HEK293 (cell line): ENCODE measurements at regions not wholly inside any gene's neighbourhood (a gene's known extent, or its start where the extent isn't known, plus 50 kb on each side); places are given as distances from the start of the nearest gene placed in this dataset.

Source experiments
- CTCF ChIA-PET: fragments of 350-600 bp; formaldehyde crosslinking; extraction: SDS; loops from one replicate; lab custom pipeline; 2021; ENCODE audit warnings: antibody characterized with exemption; lab: Yijun Ruan, JAX
- POLR2A ChIA-PET: fragments of 300-600 bp; formaldehyde crosslinking; extraction: SDS; loops from one replicate; lab custom pipeline; 2020; ENCODE audit warnings: antibody characterized with exemption, inconsistent platforms; lab: Yijun Ruan, JAX
- H3K27ac ChIP-seq: fragments of 200-500 bp; sonication (Bioruptor generic); 2 replicates; pipeline ENCODE4 v1.5.1; 2014; ENCODE audit warnings: low read depth, low read length, control low read depth, inconsistent platforms; ENCODE audit errors: extremely low read depth
- H3K36me3 ChIP-seq, 2 experiments: fragments of 200-500 bp in 1 of 2; sonication (Bioruptor generic) in 1 of 2; 1 replicate in 1 of 2; 2 replicates in 1 of 2; pipeline ENCODE4 v1.5.1; 2014 to 2017; ENCODE audit warnings: inconsistent platforms in 2 of 2, low read length in 2 of 2; ENCODE audit not compliant: control insufficient read depth in 2 of 2, insufficient read depth in 1 of 2
- H3K4me1 ChIP-seq: fragments of 200-500 bp; sonication (Bioruptor generic); 2 replicates; pipeline ENCODE4 v1.5.1; 2014; ENCODE audit warnings: mild to moderate bottlenecking, low read length, inconsistent platforms; ENCODE audit not compliant: control insufficient read depth, insufficient read depth
- H3K4me3 ChIP-seq: 2 replicates; pipeline ENCODE4 v1.5.1; 2011; ENCODE audit warnings: low read depth, mild to moderate bottlenecking, control low read depth, low read length, moderate library complexity
- H3K9me3 ChIP-seq: fragments of 200-500 bp; sonication (Bioruptor generic); 2 replicates; pipeline ENCODE4 v1.5.1; 2014; ENCODE audit warnings: low read depth, low read length, inconsistent platforms; ENCODE audit not compliant: control insufficient read depth, insufficient read depth
- BCL11B ChIP-seq: fragments of 450-650 bp; formaldehyde crosslinking; IDR thresholded peaks from 2 replicates; pipeline ENCODE4 v1.5.1; 2016; ENCODE audit warnings: low read depth, missing biosample characterization, missing genetic modification characterization
- HOXD13 ChIP-seq: sonication (generic); formaldehyde crosslinking; IDR thresholded peaks from 2 replicates; pipeline ENCODE4 v1.8.0; 2022; ENCODE audit warnings: missing genetic modification reagents, borderline replicate concordance
- IKZF3 ChIP-seq: fragments of 450-650 bp; IDR thresholded peaks from 2 replicates; pipeline ENCODE4 v1.5.0; 2018; ENCODE audit warnings: missing biosample characterization, mild to moderate bottlenecking, missing genetic modification characterization, moderate library complexity
- KLF7 ChIP-seq: fragments of 450-650 bp; formaldehyde crosslinking; IDR thresholded peaks from 2 replicates; pipeline ENCODE4 v1.5.1; 2016; ENCODE audit warnings: missing biosample characterization, missing genetic modification characterization, borderline replicate concordance
- PRDM2 ChIP-seq: fragments of 450-650 bp; formaldehyde crosslinking; IDR thresholded peaks from 2 replicates; pipeline ENCODE4 v1.5.1; 2016; ENCODE audit warnings: missing biosample characterization, missing genetic modification characterization, borderline replicate concordance
- YY1 ChIP-seq: fragments of 450-650 bp; formaldehyde crosslinking; IDR thresholded peaks from 2 replicates; pipeline ENCODE4 v1.5.1; 2018; ENCODE audit warnings: missing biosample characterization, missing genetic modification characterization
- ZBTB1 ChIP-seq: fragments of 450-650 bp; formaldehyde crosslinking; IDR thresholded peaks from 2 replicates; pipeline ENCODE4 v1.5.1; 2016; ENCODE audit warnings: missing biosample characterization, missing genetic modification characterization
- ZBTB17 ChIP-seq: fragments of 450-650 bp; formaldehyde crosslinking; IDR thresholded peaks from 2 replicates; pipeline ENCODE4 v1.5.1; 2016; ENCODE audit warnings: missing biosample characterization, missing genetic modification characterization
- ZBTB48 ChIP-seq: fragments of 450-650 bp; formaldehyde crosslinking; IDR thresholded peaks from 2 replicates; pipeline ENCODE4 v1.5.1; 2016; ENCODE audit warnings: missing biosample characterization, missing genetic modification characterization
- ZNF16 ChIP-seq: fragments of 450-650 bp; formaldehyde crosslinking; IDR thresholded peaks from 2 replicates; pipeline ENCODE4 v1.5.1; 2016; ENCODE audit warnings: low read depth, missing biosample characterization, missing genetic modification characterization
- ZNF354C ChIP-seq: fragments of 450-650 bp; formaldehyde crosslinking; IDR thresholded peaks from 2 replicates; pipeline ENCODE4 v1.5.1; 2016; ENCODE audit warnings: missing biosample characterization, missing genetic modification characterization, low read depth, borderline replicate concordance
- ZNF366 ChIP-seq: fragments of 450-650 bp; formaldehyde crosslinking; conservative IDR thresholded peaks from 2 replicates; pipeline ENCODE4 v1.5.1; 2016; ENCODE audit warnings: missing biosample characterization, missing genetic modification characterization
- ZNF37A ChIP-seq: fragments of 450-650 bp; IDR thresholded peaks from 2 replicates; pipeline ENCODE4 v1.5.1; 2018; ENCODE audit warnings: missing biosample characterization, missing genetic modification characterization
- ZNF391 ChIP-seq: fragments of 450-650 bp; formaldehyde crosslinking; IDR thresholded peaks from 2 replicates; pipeline ENCODE4 v1.5.1; 2016; ENCODE audit warnings: low read depth, missing biosample characterization, missing genetic modification characterization, borderline replicate concordance
- ZNF404 ChIP-seq: fragments of 450-650 bp; formaldehyde crosslinking; IDR thresholded peaks from 2 replicates; pipeline ENCODE4 v1.5.1; 2017; ENCODE audit warnings: missing biosample characterization, missing genetic modification characterization
- ZNF510 ChIP-seq: fragments of 450-650 bp; formaldehyde crosslinking; IDR thresholded peaks from 2 replicates; pipeline ENCODE4 v1.5.1; 2018; ENCODE audit warnings: mild to moderate bottlenecking, missing genetic modification characterization, missing biosample characterization; ENCODE audit not compliant: insufficient replicate concordance
- ZNF513 ChIP-seq: fragments of 450-650 bp; IDR thresholded peaks from 2 replicates; pipeline ENCODE4 v1.5.1; 2018; ENCODE audit warnings: missing biosample characterization, missing genetic modification characterization
- ZNF530 ChIP-seq: fragments of 450-650 bp; formaldehyde crosslinking; IDR thresholded peaks from 2 replicates; pipeline ENCODE4 v1.5.1; 2016; ENCODE audit warnings: low read depth, missing biosample characterization, missing genetic modification characterization
- ZNF558 ChIP-seq: fragments of 450-650 bp; formaldehyde crosslinking; IDR thresholded peaks from 2 replicates; pipeline ENCODE4 v1.5.1; 2016; ENCODE audit warnings: missing biosample characterization, missing genetic modification characterization
- ZNF585B ChIP-seq: fragments of 450-650 bp; formaldehyde crosslinking; IDR thresholded peaks from 2 replicates; pipeline ENCODE4 v1.5.1; 2016; ENCODE audit warnings: missing biosample characterization, missing genetic modification characterization
- ZNF626 ChIP-seq: fragments of 450-650 bp; sonication (Bioruptor Pico); formaldehyde crosslinking; IDR thresholded peaks from 2 replicates; pipeline ENCODE4 v1.5.1; 2018; ENCODE audit warnings: missing biosample characterization, missing genetic modification characterization, inconsistent platforms
- ZNF654 ChIP-seq: fragments of 450-650 bp; formaldehyde crosslinking; IDR thresholded peaks from 2 replicates; pipeline ENCODE4 v1.5.1; 2016; ENCODE audit warnings: low read depth, missing biosample characterization, missing genetic modification characterization
- ZNF701 ChIP-seq: fragments of 450-650 bp; formaldehyde crosslinking; IDR thresholded peaks from 2 replicates; pipeline ENCODE4 v1.5.1; 2016; ENCODE audit warnings: missing biosample characterization, missing genetic modification characterization
- ZNF843 ChIP-seq: fragments of 450-650 bp; formaldehyde crosslinking; IDR thresholded peaks from 2 replicates; pipeline ENCODE4 v1.5.1; 2016; ENCODE audit warnings: missing biosample characterization, missing genetic modification characterization

- CTCF ChIA-PET: interaction anchor here (0.6 to 2.6 kb wide), 13 partner anchors 10 to 475 kb away, joined by 3 to 29 read pairs (median 4); no protein-coding TSS in a partner anchor
- no peaks in the 10 kb centered on the region for H3K4me1 ChIP-seq
- H3K4me3 ChIP-seq: no peak overlapping the region
- TF ChIP-seq HOXD13 (CRISPR knock-in tag) (no peak), ZNF654 (tag by site-specific recombination) (peak; percentile 33)
- H3K36me3 ChIP-seq: no peaks in the 10 kb centered on the region
- H3K9me3 ChIP-seq: no peaks in the 10 kb centered on the region
- POLR2A ChIA-PET: no interaction called here
- H3K27ac ChIP-seq: no peak overlapping the region
Observed at GRCh38 chr6:147970970-147971369, 371.7 kb upstream of the SASH1 start.

- Histone ChIP-seq H3K9me3 (no peaks in the 10 kb centered on the region), H3K27ac (no peak overlapping the region), H3K4me3 (no peak overlapping the region), H3K36me3 (no peaks in the 10 kb centered on the region), H3K4me1 (no peaks in the 10 kb centered on the region)
- CTCF ChIA-PET: interaction anchor here (1.5 to 2.5 kb wide), 3 partner anchors 10 to 470 kb away, joined by 3 to 7 read pairs (median 4); no protein-coding TSS in a partner anchor
- TF ChIP-seq ZNF37A (tag by site-specific recombination) (no peak), ZBTB17 (no peak), ZNF843 (tag by site-specific recombination) (no peak), ZBTB1 (tag by site-specific recombination) (no peak), IKZF3 (tag by site-specific recombination) (no peak), ZNF404 (tag by site-specific recombination) (no peak), ZNF510 (no peak), ZNF391 (tag by site-specific recombination) (no peak), YY1 (tag by site-specific recombination) (no peak), ZBTB48 (tag by site-specific recombination) (no peak)
- POLR2A ChIA-PET: no interaction called here
Observed at GRCh38 chr6:147972448-147972847, 370.2 kb upstream of the SASH1 start.

GRCh38 chr6:147973806-147974205 lies 368.8 kb upstream of the SASH1 start:
- H3K27ac ChIP-seq: no peak overlapping the region
- ChIA-PET CTCF (interaction anchor here (0.6 to 2.5 kb wide), 3 partner anchors 16 to 466 kb away, joined by 3 to 7 read pairs (median 3); no protein-coding TSS in a partner anchor), POLR2A (no interaction called here)
- TF ChIP-seq ZNF585B (tag by site-specific recombination) (no peak), ZNF701 (tag by site-specific recombination) (no peak), ZNF558 (tag by site-specific recombination) (no peak), ZNF354C (no peak), ZNF626 (tag by site-specific recombination) (no peak), BCL11B (tag by site-specific recombination) (no peak), ZNF530 (tag by site-specific recombination) (no peak), ZNF16 (tag by site-specific recombination) (no peak), ZNF513 (tag by site-specific recombination) (no peak), ZNF366 (tag by site-specific recombination) (no peak), PRDM2 (tag by site-specific recombination) (no peak), ZNF843 (tag by site-specific recombination) (no peak), KLF7 (no peak)

More at GRCh38 chr6:147973806-147974205, 368.8 kb upstream of the SASH1 start:
- Histone ChIP-seq H3K36me3 (no peaks in the 10 kb centered on the region), H3K4me3 (no peak overlapping the region), H3K9me3 (no peaks in the 10 kb centered on the region), H3K4me1 (no peaks in the 10 kb centered on the region)
